ENCODE measurements at regions not wholly inside any gene's neighbourhood (a gene's known extent, or its start where the extent isn't known, plus 50 kb on each side); places are given as distances from the start of the nearest gene placed in this dataset.

DNA sequence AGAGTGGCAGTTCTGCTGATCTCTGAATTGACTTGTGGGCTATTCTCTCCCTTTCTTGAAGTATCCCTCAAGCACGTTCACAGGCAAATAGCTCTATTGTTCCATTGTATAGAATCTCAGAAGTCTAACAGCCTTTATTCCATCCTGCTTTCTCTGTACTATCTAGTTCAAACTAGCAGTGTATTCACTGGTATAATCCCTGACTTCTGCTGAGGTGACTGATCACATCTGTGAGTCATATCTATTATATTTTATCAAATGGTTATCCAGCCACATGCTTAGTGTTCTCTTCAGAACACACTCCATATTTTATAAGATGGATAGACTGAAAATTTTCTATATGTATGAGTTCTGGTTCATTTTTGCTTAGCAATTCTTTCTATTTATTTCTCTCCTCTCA is 866.1 kb downstream of the C12orf50 start:
- TF ChIP-seq, protein P1, sequence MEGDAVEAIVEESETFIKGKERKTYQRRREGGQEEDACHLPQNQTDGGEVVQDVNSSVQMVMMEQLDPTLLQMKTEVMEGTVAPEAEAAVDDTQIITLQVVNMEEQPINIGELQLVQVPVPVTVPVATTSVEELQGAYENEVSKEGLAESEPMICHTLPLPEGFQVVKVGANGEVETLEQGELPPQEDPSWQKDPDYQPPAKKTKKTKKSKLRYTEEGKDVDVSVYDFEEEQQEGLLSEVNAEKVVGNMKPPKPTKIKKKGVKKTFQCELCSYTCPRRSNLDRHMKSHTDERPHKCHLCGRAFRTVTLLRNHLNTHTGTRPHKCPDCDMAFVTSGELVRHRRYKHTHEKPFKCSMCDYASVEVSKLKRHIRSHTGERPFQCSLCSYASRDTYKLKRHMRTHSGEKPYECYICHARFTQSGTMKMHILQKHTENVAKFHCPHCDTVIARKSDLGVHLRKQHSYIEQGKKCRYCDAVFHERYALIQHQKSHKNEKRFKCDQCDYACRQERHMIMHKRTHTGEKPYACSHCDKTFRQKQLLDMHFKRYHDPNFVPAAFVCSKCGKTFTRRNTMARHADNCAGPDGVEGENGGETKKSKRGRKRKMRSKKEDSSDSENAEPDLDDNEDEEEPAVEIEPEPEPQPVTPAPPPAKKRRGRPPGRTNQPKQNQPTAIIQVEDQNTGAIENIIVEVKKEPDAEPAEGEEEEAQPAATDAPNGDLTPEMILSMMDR (conservative IDR thresholded peaks at IDR 0.05; ENCODE audit: low read length) = no peak
- DNase-seq (ENCODE audit: low read depth) = no peak
- H3K4me3 ChIP-seq (ENCODE audit: low read length) = no peak overlapping the region

GRCh38 chr12:87160848-87161601 is 868.2 kb downstream of the C12orf50 start:
- TF ChIP-seq, protein P1 (conservative IDR thresholded peaks at IDR 0.05; ENCODE audit: low read length) = no peak
- DNase-seq (ENCODE audit: low read depth) = no peak
- H3K4me3 ChIP-seq (ENCODE audit: low read length) = no peak overlapping the region

- H3K4me3 ChIP-seq (ENCODE audit: low read length) = no peak overlapping the region
- TF ChIP-seq, protein P1 (conservative IDR thresholded peaks at IDR 0.05; ENCODE audit: low read length) = no peak
- DNase-seq (ENCODE audit: low read depth) = peak; percentile 90
Measured at GRCh38 chr12:87157791-87158190, 871.4 kb downstream of the C12orf50 start.

DNA sequence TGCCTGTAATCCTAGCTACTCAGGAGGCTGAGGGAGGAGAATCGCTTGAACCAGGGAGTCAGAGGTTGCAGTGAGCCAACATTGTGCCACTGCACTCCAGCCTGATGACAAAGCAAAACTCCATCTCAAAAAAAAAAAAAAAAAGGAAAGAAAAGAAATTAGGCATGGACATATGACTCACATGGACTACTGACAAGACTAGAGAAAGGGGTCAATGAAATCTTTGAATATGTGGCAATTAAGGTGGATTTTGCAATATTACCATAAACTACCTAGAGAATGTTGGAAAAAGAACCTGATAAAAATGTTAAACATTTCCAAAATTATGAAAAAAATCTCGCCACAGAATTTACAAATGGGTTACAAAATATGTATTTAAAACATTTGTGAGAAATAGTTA is 873.6 kb downstream of the C12orf50 start:
- TF ChIP-seq, protein P1 (conservative IDR thresholded peaks at IDR 0.05; ENCODE audit: low read length) = no peak
- DNase-seq (ENCODE audit: low read depth) = peak; percentile 73
- no peak overlapping the region for H3K4me3 ChIP-seq (ENCODE audit: low read length)

GRCh38 chr12:87152841-87153528 is 876.2 kb downstream of the C12orf50 start:
- no peak overlapping the region for H3K4me3 ChIP-seq (ENCODE audit: low read length)
- no peak for DNase-seq (ENCODE audit: low read depth)
- TF ChIP-seq, protein P1 (conservative IDR thresholded peaks at IDR 0.05; ENCODE audit: low read length) = no peak

- TF ChIP-seq, protein P1 (conservative IDR thresholded peaks at IDR 0.05; ENCODE audit: low read length) = no peak
- no peak for DNase-seq (ENCODE audit: low read depth)
- H3K4me3 ChIP-seq (ENCODE audit: low read length) = no peak overlapping the region
Measured at GRCh38 chr12:87152075-87152474, 877.1 kb downstream of the C12orf50 start.

All from AG10803 (cell line).